T-helper 1 cell treated with Interleukin-12 subunit alpha and Interleukin-12 subunit beta and Interleukin-4 antibody, amounts not matched to agents 30 ng/mL and 1 ng/mL, for 36 hours (primary cell): ENCODE measurements at regions not wholly inside any gene's neighbourhood (a gene's known extent, or its start where the extent isn't known, plus 50 kb on each side); places are given as distances from the start of the nearest gene placed in this dataset.
"Not testable (repeated sequence)": the region's sequence is repeated elsewhere in the genome, so short reads cannot be mapped to it uniquely, and the experiment has no call there.

Experiments
- intact Hi-C: fragments of 100-400 bp; cut with micrococcal nuclease; formaldehyde crosslinking; loops from one replicate; pipeline ENCODE4 v1.15.1; 2024

DNA sequence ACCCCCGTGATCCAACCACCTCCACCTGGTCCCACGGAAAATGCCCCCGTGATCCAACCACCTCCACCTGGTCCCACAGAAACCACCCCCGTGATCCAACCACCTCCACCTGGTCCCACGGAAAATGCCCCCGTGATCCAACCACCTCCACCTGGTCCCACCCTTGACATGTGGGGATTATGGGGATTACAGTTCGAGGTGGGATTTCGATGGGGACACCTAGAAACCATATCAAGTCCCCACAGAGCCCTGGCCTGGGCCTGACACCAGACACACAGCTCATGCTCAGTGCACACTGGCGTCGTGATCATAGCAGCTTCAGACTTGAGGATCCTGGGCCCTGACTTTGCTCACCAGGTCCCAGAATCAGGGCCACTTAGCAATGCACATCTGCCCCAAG, 637.7 kb downstream of the TBC1D22A start:
- intact Hi-C loops, result not testable (repeated sequence)

DNA sequence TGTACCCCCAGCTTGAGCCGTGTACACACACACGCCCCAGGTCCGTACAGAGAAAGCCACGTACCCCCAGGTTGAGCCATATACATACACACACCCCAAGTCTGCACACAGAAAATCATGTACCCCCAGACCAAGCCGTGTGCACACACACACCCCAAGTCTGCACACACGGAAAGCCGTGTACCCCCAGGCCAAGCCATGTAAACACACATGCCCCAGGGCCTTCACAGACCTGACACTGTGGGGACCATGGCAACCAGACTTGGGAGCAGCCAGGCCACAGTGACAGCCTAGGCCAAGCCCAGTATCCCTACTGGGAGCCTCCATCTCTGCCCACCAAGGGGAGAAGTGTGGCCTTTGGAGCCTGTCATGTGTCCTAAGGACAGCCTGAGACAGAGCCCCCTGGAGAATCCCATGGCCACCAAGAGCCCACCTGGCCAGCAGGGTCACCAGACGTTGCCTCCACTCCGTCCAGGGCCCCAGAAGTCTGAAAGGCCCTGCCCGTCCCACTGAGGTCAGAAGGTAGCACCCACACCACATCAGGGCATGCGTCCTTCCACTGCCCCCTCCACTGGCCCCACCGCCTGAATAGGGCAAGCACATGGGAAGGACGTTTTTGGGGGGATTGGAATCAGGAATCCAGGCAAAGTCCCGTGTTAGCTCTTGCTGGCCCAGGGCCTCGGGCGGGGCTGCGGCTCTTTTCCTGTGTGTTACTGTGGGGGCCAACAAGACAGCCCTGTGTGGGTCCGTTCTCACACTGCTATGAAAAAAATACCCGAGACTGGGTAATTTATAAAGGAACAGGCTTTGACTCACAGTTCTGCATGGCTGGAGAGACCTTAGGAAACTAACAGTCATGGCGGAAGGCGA, 636.7 kb downstream of the TBC1D22A start:
- intact Hi-C loops, result no loop called here

DNA sequence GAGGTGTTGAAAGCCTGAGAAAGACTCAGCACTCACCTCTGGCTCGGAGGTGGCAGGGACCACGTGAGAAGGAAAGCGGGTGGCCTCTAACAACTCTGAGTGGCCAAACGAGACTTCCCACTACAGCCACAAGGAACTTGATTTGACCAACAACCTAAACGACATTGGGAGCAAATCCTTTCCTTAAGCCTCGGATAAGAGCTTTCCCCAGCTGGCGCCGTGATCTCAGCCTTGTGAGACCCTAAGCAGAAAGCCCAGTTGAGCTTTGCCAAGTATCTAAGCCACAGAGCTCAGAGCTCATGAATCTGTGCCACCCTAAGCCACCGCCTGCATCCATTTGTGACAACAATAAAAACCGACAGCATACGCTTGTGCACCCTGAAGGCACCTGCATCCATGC, 636.0 kb downstream of the TBC1D22A start:
- intact Hi-C loops, result no loop called here

- intact Hi-C loops, result no loop called here
Measured at GRCh38 chr22:47397673-47398072, 635.2 kb downstream of the TBC1D22A start.

- intact Hi-C loops, result no loop called here
Measured at GRCh38 chr22:47396515-47396914, 634.1 kb downstream of the TBC1D22A start.

DNA sequence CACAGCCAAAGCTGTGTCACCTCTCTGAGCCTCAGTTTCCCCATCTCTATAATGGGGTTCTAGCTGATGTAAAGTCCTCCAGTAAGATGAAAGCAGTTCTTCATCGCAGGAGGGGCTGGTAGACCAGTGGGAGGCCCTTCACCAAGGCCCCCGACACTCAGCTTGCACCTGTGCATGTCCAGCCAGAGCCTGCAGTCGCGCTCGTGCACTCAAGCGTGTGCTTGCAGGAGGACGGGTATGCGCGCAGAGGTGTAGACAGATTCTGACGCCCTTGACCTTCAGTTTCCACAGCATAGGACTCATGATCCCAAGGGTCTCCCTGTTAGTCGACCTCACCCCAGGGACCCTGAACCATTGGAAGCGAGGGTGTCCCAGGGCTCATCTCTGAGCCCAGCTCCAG, 633.7 kb downstream of the TBC1D22A start:
- intact Hi-C loops, result no loop called here

DNA sequence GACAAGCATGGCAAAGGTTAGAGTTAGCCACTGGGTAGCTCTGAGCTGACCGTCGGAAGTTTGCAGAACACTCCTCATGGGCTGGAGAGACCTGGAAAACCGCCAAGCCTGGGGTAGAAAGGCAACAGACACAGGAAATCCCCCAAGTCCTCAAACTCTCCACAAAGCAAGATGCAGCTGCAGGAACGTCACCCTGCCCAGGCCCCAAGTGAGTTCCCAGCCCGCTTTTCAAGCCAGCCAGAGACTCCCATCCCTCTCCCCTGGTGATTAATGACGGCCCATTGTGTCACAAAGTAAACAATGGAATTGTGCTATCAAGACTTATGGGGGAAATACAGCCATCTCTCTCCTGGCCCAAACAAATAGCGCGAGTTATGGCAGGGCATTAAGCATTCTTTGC, 633.0 kb downstream of the TBC1D22A start:
- intact Hi-C loops, result no loop called here

- intact Hi-C loops, result no loop called here
Measured at GRCh38 chr22:47394504-47395440, 632.3 kb downstream of the TBC1D22A start.

DNA sequence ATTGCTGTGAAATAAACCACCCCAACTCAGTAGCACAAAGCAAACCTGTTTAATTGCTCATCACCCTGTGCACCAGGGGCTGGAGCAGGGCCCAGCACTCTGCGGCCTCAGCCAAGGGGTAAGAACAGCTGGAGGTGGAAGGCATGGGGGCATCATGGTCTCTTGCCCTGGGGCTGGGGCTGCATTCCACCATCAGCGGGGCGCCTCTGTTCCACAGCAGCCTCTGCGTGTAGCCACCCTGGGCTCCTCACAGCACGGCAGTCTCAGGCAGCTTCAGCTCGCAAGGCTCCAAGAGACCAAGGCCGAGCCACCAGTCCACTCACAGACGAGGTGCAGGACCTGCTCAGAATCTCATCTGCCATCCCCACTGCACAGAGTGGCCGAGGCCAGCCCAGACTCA, 630.7 kb downstream of the TBC1D22A start:
- intact Hi-C loops, result no loop called here

- intact Hi-C loops, result no loop called here
Measured at GRCh38 chr22:47392729-47393128, 630.3 kb downstream of the TBC1D22A start.

DNA sequence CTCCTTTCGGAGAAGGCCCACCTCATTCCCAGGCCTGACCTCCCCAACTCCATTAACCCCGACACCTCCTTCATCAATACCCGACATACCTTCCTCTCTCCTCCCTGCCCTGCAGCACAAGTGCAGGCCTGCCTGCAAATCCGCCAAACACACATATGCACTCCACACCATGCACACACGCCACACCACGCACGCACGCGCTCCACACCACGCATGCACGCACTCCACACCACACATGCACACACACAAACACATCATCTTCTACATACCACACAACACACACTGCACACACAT, 629.6 kb downstream of the TBC1D22A start:
- intact Hi-C loops, result no loop called here

DNA sequence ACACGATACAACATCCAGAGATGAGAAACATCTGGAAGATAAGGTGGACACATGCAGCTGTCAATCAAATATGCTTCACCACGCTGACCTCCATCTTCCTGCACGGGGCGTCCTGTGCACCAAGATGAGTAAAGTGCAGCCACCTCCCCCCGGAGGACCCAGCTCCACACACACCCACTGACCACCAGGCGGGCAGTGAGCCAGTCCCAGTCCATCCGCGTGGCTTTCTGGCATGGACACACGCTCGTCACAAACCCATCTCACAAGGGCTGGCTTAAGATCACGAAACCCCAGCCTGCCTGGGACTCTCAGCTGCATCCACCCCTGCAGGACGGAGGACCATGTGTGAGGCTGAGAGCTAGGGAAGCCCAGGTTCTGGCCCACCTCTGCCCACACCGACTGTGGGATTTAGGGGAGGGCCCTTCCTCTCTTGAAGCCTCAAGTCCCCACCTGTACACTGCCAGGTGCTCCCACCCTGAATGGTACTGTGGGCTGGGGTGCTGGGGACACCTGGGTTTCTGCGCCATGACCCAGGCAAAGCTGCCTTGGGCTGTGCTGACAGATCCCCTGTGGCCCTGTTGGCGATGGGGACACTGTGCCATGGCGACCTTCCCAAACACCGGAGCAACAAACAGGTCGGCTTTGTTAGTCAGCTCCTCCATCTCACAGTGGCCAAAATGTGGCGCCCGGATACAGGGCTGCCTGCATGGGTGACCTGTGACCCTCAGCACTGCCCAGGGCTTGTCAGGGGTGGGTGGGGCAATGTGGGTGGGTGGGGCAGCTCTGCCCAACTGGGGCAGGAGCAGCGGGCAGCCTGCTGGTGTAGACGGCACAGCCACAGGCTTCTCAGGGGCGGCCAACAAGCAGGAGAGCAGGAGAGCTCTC, 629.0 kb downstream of the TBC1D22A start:
- intact Hi-C loops, result no loop called here

DNA sequence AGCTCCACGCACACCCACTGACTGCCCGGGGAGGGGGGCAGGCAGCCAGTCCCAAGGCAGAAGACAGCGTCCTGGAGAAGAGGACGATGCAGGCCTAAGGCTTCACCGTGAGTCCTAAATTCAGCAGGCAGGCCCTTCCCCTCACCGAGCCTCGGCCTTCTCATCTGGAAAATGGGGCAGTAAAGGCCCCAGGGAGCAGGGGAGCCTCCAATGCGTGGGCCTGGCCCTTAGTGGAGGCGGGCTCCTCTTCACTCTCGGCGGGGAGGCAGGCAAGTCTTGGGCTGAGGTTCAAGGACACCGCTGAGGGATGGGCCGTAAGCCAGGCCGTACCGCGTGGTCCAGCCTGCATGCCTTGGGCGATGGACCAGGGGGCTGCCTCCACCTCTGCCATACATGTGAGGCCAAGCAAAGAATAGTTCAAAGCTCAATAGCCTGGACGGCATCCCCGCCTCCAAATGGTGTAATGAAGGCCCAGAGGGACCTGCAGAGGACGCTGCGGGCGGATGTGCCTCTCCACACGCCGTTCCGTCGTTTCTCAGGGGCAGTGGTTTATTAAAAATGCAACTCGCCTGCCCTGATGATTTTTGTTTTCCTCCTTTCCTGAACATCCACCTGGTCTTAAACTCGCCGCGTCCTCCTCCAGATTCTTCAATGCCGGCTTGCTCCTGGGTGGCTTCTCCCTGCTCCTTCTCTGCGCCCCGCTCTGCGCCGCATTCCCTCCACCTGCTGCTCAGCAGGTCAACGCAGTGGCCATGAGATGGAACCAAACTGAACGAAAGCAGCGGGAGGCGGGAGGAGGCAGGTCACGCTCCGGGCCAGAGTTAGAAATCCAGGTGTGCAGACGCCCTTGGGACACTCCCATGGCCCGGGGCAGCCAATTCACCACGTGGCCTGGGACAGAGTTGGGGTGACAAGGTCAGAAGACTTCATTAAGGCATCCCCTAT, 627.8 kb downstream of the TBC1D22A start:
- intact Hi-C loops, result no loop called here

GRCh38 chr22:47389201-47389600, 626.8 kb downstream of the TBC1D22A start:
- intact Hi-C loops, result no loop called here

DNA sequence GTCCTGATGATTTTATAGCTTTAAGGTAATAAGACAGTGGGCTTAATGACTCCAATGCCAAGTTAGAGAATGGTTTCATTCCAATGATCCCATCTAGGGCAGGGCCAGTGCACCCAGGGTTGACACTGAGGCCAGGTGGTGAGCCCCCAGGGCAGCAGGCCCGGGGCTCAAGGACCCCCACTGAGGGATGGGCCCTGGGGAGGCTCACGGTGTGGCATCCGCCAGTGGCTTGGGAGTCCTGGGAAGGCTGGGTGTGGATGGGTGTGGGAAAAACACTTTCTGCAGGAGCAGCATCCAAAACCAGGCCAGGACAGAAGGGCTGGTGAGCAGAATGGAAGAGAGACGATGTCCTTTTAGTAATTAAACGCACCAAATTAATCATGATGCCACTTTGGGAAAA, 626.3 kb downstream of the TBC1D22A start:
- intact Hi-C loops, result no loop called here

DNA sequence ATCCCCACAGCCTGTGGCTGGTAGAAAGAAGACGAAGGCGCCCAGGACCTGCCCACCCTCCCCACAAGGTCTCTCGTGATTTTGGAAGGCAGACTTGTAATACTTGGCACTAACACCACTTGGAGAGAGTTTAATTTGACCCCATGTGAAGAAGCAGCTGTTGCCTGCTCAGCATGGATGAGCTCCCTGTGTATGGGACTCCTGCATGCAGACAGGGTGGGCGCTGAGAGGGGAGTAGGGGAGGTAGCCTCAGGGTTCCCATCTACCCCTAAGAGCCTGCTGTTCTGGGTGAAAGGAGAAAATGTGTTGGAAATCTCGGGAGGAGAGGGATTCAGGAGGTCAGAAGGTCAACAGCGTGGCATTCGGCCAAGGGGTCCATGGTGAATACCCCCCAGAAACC, 625.9 kb downstream of the TBC1D22A start:
- intact Hi-C loops, result no loop called here

DNA sequence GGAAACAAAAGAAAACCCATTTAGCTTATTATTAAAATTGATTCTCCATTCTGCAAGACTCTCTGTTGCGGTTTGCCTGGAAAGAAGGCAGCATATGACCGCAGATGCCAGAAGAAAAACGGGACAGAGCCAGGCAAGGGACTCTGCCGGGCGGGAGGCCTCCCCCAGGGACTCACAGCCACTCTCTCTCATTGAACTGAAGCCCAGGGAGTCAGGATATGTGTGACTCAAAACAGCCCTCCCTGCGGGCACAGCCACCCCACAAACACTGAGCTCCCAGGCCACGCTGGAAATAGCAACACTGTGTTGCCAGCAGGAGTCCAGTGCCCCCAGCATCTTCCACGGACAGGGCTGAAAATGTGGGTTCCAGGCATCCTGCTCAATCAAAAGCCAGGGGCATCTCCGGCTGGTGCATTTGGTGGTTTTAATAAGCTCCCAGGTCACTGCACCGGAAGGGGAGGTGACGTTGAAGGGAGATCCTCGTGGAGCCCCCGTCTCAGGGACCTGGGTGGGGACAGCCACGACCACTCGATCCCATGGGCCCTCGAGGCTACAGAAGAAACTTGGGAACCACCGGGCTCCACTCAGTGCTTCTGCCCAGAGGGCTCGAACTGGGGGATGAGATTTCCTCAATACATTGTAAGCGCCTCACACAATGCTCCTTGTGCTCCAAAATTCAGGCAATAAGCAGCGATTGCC, 624.5 kb downstream of the TBC1D22A start:
- intact Hi-C loops, result no loop called here

DNA sequence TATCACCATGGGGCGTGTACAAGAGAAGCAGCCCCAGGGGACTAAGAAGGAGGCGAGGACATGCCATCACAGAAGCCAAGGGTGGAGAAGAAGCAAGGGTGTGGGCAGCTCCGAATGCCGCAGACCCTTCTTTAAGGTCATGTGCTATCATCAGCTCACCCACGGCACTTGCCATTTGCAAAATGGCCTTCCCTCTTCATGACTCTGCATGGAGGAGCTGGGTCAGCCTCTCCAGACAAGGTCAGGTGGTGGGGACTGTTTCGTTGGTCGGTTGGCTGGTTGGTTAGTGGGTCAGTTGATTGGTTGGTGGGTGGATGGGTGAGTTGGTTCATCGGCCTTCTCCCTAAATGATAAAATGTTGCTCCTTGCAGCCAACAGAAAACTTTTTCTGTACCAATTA, 622.5 kb downstream of the TBC1D22A start:
- intact Hi-C loops, result no loop called here

DNA sequence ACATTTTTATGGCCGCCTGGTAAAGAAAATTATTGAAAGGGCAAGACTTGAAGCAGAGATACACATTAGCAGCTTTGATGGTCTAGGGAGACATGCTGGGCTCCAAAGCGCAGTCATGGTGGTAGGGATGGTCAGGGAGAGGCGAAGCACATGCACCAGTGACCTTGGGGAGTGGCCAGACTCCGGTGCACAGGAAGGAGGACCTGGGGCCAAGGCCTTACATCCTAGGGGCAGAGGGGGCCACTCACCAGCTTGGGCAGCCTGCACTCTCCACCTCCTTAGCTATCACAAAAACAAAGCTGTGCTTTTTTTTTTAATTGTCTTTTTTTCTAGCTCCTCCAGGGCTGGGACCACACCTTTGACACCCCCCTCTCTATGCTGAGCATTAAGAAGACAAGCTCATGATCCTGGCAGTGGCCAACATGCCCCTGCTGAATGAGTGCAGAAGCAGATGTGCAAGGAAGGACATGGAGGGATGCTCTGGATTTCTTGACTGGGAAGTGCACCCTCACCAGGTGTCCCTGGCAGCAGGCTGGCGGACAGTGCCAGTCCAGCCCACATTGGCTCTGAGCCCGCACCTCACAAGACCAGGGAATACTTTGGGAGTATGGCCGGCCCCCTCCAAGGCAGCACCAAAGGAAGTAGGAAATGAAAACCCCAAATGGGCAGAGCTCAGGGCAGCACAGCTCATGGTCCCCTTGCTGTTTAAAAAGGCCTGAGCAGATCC, 619.9 kb downstream of the TBC1D22A start:
- intact Hi-C loops, result no loop called here
